ENCODE measurements at regions not wholly inside any gene's neighbourhood (a gene's known extent, or its start where the extent isn't known, plus 50 kb on each side); places are given as distances from the start of the nearest gene placed in this dataset.

DNA sequence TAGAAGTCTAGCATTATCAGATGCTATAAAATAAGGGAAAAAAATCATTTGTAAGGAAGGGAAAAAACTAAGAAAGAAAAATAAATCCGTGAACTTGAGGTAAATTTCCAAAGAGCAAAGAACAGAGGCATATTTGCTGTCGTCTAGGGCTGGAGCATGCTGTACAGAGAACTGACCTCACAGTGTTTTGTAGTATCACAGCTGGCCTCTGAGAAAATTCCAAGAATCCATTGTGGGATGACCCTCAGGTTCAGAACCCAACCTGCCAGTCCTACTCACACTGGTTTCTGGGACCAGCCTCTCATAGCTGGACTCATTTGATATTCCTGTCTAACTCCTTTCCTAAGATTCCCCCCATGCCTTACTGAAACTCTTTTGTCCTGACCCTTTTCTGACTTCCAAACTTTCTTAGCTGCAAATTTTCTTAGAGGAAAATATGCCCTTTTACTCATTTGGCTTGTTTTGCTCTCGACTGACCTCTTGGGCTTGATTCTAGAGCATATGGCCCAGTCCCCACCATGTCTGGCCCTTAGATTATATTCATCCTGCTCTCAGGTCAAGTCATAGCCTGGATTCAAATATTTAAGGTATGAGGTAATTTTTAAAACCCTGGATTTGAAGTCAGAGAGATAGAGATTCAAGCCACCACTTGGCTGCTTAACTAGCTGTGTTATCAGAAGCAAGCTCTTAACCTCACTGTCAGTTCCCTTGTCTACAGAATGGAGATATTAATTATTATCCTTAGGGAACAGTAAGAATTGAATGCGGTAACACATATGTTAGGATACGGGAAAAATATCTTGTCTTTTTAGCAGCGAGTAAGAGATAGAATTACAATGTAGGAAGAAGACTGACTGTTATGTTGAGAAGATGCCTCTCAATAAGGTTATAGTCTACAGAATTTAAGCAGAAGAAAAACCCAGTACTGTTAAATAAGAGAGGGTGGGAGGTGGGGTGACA is 89.7 kb upstream of the KCNA4 start:
- H3K27me3 Mint-ChIP-seq (ENCODE audit: insufficient read depth) = no peaks in the 10 kb centered on the region
- H3K4me1 Mint-ChIP-seq (ENCODE audit: low read depth) = no peaks in the 10 kb centered on the region
- H3K9me3 Mint-ChIP-seq = peaks cover 39% of the 10 kb centered on the region
- H3K27ac Mint-ChIP-seq = no peak overlapping the region
- no peak for TF ChIP-seq CTCF (IDR thresholded peaks at IDR 0.05)
- H3K36me3 Mint-ChIP-seq (ENCODE audit: low read depth) = no peaks in the 10 kb centered on the region
- DNase-seq = no peak
- no peak overlapping the region for H3K4me3 Mint-ChIP-seq

DNA sequence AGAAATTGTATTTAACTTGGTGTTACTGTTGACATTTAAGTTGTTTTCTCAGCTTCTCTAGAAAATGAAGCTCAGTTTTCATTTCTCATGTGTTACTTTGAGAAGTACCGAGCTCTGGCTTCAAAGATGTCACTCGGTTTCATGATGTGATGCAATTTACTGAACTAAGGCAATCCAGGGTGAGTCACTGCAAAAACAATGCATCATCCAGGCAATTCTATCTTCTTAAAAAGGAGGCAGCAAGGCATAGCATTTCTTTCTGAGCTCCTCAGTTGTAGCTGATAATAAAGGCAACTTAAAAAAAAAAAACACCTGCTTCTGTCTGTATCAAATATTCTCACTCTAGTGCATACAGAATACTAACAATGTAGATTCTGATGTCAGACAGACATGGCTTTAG is 91.1 kb upstream of the KCNA4 start:
- Mint-ChIP-seq H3K9me3 (peaks cover 37% of the 10 kb centered on the region), H3K36me3 (ENCODE audit: low read depth) (no peaks in the 10 kb centered on the region), H3K4me3 (no peak overlapping the region), H3K27me3 (ENCODE audit: insufficient read depth) (no peaks in the 10 kb centered on the region; the same call in 1 of the 2 replicates), H3K27ac (no peak overlapping the region), H3K4me1 (ENCODE audit: low read depth) (no peaks in the 10 kb centered on the region)
- peak; percentile 4 for DNase-seq
- no peak for TF ChIP-seq CTCF (IDR thresholded peaks at IDR 0.05)

DNA sequence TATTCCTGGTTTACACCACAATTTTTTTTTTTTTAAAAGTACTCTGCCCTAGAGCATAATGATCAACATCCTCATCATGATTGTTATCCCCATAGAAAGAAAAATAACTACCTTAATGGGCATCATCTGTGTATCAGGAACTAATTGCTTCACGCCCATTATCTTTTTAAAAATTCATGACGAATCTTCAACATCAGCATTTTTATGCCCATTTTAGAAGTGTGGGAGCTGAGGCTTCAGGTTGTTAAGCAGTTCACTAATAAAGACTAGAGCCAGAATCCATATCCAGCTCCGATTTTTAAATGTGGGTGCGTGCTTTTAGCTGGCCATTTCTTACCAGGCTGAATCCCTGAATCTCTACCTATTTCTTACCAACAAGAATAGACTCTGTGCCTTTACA is 92.9 kb upstream of the KCNA4 start:
- DNase-seq = no peak
- Mint-ChIP-seq H3K9me3 (peaks cover 34% of the 10 kb centered on the region), H3K36me3 (ENCODE audit: low read depth) (no peaks in the 10 kb centered on the region), H3K27ac (no peak overlapping the region), H3K27me3 (ENCODE audit: insufficient read depth) (no peaks in the 10 kb centered on the region; the same call in 1 of the 2 replicates), H3K4me3 (no peak overlapping the region), H3K4me1 (ENCODE audit: low read depth) (no peaks in the 10 kb centered on the region)
- TF ChIP-seq CTCF (IDR thresholded peaks at IDR 0.05) = no peak

DNA sequence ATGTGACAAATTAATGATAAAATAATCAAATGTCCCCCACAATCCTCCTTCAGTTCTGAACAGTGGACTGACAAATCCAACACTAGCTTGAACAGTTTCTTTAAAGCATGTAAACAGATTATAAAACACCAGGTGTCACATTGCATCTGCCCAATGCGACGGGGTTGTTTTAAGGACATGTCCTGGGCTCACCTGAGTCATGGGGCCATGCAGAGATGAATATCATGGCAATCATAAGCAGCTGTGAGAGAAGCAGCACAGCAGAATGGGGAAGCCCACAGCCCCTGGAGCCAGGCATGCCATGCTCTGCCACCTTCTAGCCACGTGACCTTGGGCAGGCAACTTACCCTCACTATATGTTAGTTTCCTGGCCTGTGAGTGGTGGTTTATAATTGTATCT is 93.9 kb upstream of the KCNA4 start:
- Mint-ChIP-seq H3K9me3 (peaks cover 25% of the 10 kb centered on the region), H3K4me1 (ENCODE audit: low read depth) (no peaks in the 10 kb centered on the region), H3K4me3 (no peak overlapping the region), H3K27ac (no peak overlapping the region), H3K36me3 (ENCODE audit: low read depth) (no peaks in the 10 kb centered on the region), H3K27me3 (ENCODE audit: insufficient read depth) (no peaks in the 10 kb centered on the region; the same call in 1 of the 2 replicates)
- TF ChIP-seq CTCF (IDR thresholded peaks at IDR 0.05) = no peak
- no peak for DNase-seq

DNA sequence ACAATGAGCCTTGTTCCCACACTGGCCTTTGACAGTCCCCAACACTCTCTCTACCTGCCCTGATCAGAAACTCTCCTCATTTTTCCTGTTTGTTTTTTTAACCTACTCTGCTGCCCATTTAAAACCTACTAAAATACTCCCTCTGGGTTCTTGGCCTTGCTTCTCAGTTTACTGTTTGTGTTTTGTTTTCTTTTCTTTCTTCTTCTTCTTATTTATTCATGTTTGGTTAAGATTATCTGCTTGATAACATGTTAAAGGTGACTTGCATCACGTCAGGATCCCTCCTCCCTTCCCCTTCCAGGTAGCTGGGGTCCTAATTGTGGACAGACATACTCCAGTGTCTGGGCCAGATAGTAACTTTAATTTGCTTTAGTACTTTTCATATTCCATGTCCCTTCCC is 95.0 kb upstream of the KCNA4 start:
- H3K9me3 Mint-ChIP-seq = peaks cover 22% of the 10 kb centered on the region
- H3K27me3 Mint-ChIP-seq (ENCODE audit: insufficient read depth) = no peaks in the 10 kb centered on the region; the same call in 1 of the 2 replicates
- H3K4me1 Mint-ChIP-seq (ENCODE audit: low read depth) = no peaks in the 10 kb centered on the region
- TF ChIP-seq CTCF (IDR thresholded peaks at IDR 0.05) = no peak
- H3K4me3 Mint-ChIP-seq = no peak overlapping the region
- H3K36me3 Mint-ChIP-seq (ENCODE audit: low read depth) = no peaks in the 10 kb centered on the region
- H3K27ac Mint-ChIP-seq = no peak overlapping the region
- no peak for DNase-seq
